ENCODE measurements at regions not wholly inside any gene's neighbourhood (a gene's known extent, or its start where the extent isn't known, plus 50 kb on each side); places are given as distances from the start of the nearest gene placed in this dataset.

DNA sequence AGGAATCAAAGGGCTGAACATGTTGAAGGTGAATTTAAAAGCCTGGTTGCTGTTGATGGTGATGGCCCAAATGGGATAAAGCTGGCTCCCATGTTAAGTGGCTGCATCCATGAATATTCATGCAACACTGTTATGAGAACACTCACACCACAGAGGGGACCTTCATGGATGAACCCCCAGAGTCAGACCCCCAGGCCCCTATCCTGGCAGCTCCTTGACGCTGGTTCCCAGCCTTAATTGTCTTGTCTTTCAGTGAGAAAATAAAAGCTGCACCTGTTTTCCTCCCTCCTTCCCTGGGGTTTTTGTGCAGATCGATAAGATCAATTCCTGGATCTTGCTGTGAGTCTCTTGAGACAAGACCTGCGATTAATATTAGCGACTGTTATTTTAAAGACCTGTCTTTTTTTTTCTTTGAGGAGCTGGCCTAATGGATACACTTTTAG is 371.7 kb downstream of the ICE1 start:
- Histone ChIP-seq H3K9ac (replicated peaks; ENCODE audit: extremely low read depth, insufficient read depth, low read length) (no peak overlapping the region), H2AFZ (ENCODE audit: low read depth, low read length) (no peak overlapping the region), H3K9me1 (replicated peaks; ENCODE audit: control insufficient read depth, extremely low read depth, insufficient read depth, low read length) (no peaks in the 10 kb centered on the region), H3K27me3 (ENCODE audit: control insufficient read depth in 2 of 2, insufficient read depth in 2 of 2, low read length in 2 of 2) (no peaks in the 10 kb centered on the region), H3K4me1 (ENCODE audit: control insufficient read depth, extremely low read depth, insufficient read depth, low read length) (no peaks in the 10 kb centered on the region), H3K36me3 (ENCODE audit: control insufficient read depth in 2 of 2, extremely low read depth in 1 of 2, insufficient read depth in 2 of 2, low read length in 2 of 2) (no peaks in the 10 kb centered on the region), H3K27ac (ENCODE audit: insufficient read depth, low read depth, low read length) (no peak overlapping the region), H3K9me3 (replicated peaks; ENCODE audit: control insufficient read depth, insufficient read depth, low read length) (peaks cover 3% of the 10 kb centered on the region), H3K4me3 (replicated peaks in 1 of 3; ENCODE audit: insufficient read depth in 1 of 3, low read depth in 1 of 3, low read length in 3 of 3) (no peak overlapping the region), H4K20me1 (replicated peaks; ENCODE audit: control insufficient read depth, extremely low read depth, insufficient read depth, low read length) (no peaks in the 10 kb centered on the region), H3K4me2 (ENCODE audit: insufficient read depth, low read length) (no peak overlapping the region), H3K79me2 (ENCODE audit: control insufficient read depth, insufficient read depth, low read length) (no peaks in the 10 kb centered on the region)
- TF ChIP-seq POLR2A (IDR thresholded peaks at IDR 0.05; ENCODE audit: low read depth, low read length) (no peak), GATA2 (IDR thresholded peaks at IDR 0.05; ENCODE audit: insufficient read depth, insufficient read length, low read depth, low read length) (no peak), POLR2AphosphoS5 (IDR thresholded peaks at IDR 0.05; ENCODE audit: insufficient read depth, low read depth, low read length) (no peak), FOS (IDR thresholded peaks at IDR 0.05; ENCODE audit: borderline replicate concordance, insufficient read depth, low read length) (no peak), MYC (IDR thresholded peaks at IDR 0.05; ENCODE audit: low read depth, low read length) (no peak), EZH2 (IDR thresholded peaks at IDR 0.05; ENCODE audit: borderline replicate concordance, low read depth, low read length, severe bottlenecking) (no peak), JUN (IDR thresholded peaks at IDR 0.05; ENCODE audit: borderline replicate concordance, insufficient read depth, insufficient read length, low read depth) (no peak)
- TF ChIP-seq, protein P1, sequence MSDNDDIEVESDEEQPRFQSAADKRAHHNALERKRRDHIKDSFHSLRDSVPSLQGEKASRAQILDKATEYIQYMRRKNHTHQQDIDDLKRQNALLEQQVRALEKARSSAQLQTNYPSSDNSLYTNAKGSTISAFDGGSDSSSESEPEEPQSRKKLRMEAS (IDR thresholded peaks at IDR 0.05; ENCODE audit: insufficient read depth, insufficient read length) = no peak
- TF ChIP-seq, protein P2, sequence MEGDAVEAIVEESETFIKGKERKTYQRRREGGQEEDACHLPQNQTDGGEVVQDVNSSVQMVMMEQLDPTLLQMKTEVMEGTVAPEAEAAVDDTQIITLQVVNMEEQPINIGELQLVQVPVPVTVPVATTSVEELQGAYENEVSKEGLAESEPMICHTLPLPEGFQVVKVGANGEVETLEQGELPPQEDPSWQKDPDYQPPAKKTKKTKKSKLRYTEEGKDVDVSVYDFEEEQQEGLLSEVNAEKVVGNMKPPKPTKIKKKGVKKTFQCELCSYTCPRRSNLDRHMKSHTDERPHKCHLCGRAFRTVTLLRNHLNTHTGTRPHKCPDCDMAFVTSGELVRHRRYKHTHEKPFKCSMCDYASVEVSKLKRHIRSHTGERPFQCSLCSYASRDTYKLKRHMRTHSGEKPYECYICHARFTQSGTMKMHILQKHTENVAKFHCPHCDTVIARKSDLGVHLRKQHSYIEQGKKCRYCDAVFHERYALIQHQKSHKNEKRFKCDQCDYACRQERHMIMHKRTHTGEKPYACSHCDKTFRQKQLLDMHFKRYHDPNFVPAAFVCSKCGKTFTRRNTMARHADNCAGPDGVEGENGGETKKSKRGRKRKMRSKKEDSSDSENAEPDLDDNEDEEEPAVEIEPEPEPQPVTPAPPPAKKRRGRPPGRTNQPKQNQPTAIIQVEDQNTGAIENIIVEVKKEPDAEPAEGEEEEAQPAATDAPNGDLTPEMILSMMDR (IDR thresholded peaks at IDR 0.05; ENCODE audit: extremely low read depth in 1 of 2, insufficient read depth in 1 of 2, low read depth in 1 of 2, low read length in 2 of 2) = no peak
- intact Hi-C loops (cut with micrococcal nuclease) = no loop called here
- dilution Hi-C loops (cut with MboI; ENCODE audit: extremely low pct_ligation_motif_present, low sequenced_read_pairs) = no loop called here
- ChIA-PET POLR2A (no interaction called here), CTCF (no interaction called here)
- DNase-seq (ENCODE audit: low read depth, low spot score) = no peak
- no peak for FAIRE-seq
- no TSS peak for BruUV-seq (replicated peaks)
